H1 (cell line): ENCODE measurements at regions not wholly inside any gene's neighbourhood (a gene's known extent, or its start where the extent isn't known, plus 50 kb on each side); places are given as distances from the start of the nearest gene placed in this dataset.

Experiments used
- CTCF ChIA-PET: fragments of 300-600 bp; sonication (Branson Sonifier 250); formaldehyde crosslinking; loops from one replicate; lab custom pipeline; 2021; ENCODE audit not compliant: partially characterized antibody; lab: Charles Lee
- POLR2A ChIA-PET: fragments of 300-600 bp; sonication (Branson Sonifier 250); formaldehyde crosslinking; loops from one replicate; lab custom pipeline; 2021; ENCODE audit warnings: inconsistent platforms; ENCODE audit not compliant: partially characterized antibody; lab: Charles Lee
- DNase-seq, 2 experiments: peaks; one replicate each; pipeline versions ENCODE4 v3.0.0 to v3.0.0-alpha.2; 2010 to 2022; ENCODE audit warnings: low spot score in 2 of 2, low read depth in 1 of 2, mixed read lengths in 1 of 2
- FAIRE-seq: peaks from 2 replicates; lab custom pipeline; 2011; peaks lifted over from hg19 to GRCh38; lab: Jason Lieb, UNC
- H2AFZ ChIP-seq: 2 replicates; pipeline ENCODE4 v1.8.1; 2012; ENCODE audit warnings: low read length, inconsistent platforms
- H2AK5ac ChIP-seq: 2 replicates; pipeline ENCODE4 v1.6.1; 2013; ENCODE audit warnings: low read depth, low read length
- H2BK120ac ChIP-seq: replicated peaks from 2 replicates; pipeline ENCODE3; 2013; ENCODE audit warnings: low read depth, low read length, inconsistent platforms
- H2BK12ac ChIP-seq: 2 replicates; pipeline ENCODE4 v1.6.1; 2013; ENCODE audit warnings: low read depth, low read length
- H2BK15ac ChIP-seq: 2 replicates; pipeline ENCODE4 v1.6.1; 2013; ENCODE audit warnings: low read length
- H2BK20ac ChIP-seq: 2 replicates; pipeline ENCODE4 v1.6.1; 2013; ENCODE audit warnings: low read length
- H2BK5ac ChIP-seq: 2 replicates; pipeline ENCODE4 v1.6.1; 2013; ENCODE audit warnings: low read depth, low read length
- H3K14ac ChIP-seq: 2 replicates; pipeline ENCODE4 v1.6.1; 2013; ENCODE audit warnings: inconsistent platforms; ENCODE audit not compliant: insufficient read length
- H3K18ac ChIP-seq: 2 replicates; pipeline ENCODE4 v1.6.1; 2013; ENCODE audit warnings: low read length; ENCODE audit errors: extremely low read depth
- H3K23ac ChIP-seq: 2 replicates; pipeline ENCODE4 v1.6.1; 2013; ENCODE audit warnings: inconsistent platforms; ENCODE audit not compliant: insufficient read length
- H3K23me2 ChIP-seq: 2 replicates; pipeline ENCODE4 v1.6.1; 2013; ENCODE audit warnings: low read depth, low read length
- H3K27ac ChIP-seq: 2 replicates; pipeline ENCODE4 v1.6.1; 2011; ENCODE audit warnings: low read depth, low read length, inconsistent platforms
- H3K27me3 ChIP-seq, 4 experiments: replicated peaks in 1 of 4; 1 replicate in 1 of 4; 2 replicates in 3 of 4; pipeline versions ENCODE4 v1.6.1 to v1.8.1; 2011 to 2013; ENCODE audit warnings: low read length in 3 of 4, mild to moderate bottlenecking in 3 of 4, inconsistent platforms in 2 of 4, mixed read lengths in 2 of 4, moderate library complexity in 1 of 4; ENCODE audit not compliant: control insufficient read depth in 3 of 4, insufficient read depth in 3 of 4; ENCODE audit errors: extremely low read depth in 1 of 4
- H3K36me3 ChIP-seq, 4 experiments: 2 replicates each; pipeline versions ENCODE4 v1.6.1 to v1.8.1; 2011 to 2013; ENCODE audit warnings: mild to moderate bottlenecking in 4 of 4, low read length in 3 of 4, moderate library complexity in 2 of 4, control low read depth in 1 of 4, inconsistent platforms in 1 of 4; ENCODE audit not compliant: insufficient read depth in 4 of 4, control insufficient read depth in 2 of 4
- H3K4ac ChIP-seq: replicated peaks from 2 replicates; pipeline ENCODE3; 2013; ENCODE audit warnings: low read length, low read depth, mixed read lengths, inconsistent platforms; ENCODE audit not compliant: insufficient read length
- H3K4me1 ChIP-seq, 4 experiments: replicated peaks in 1 of 4; 1 replicate in 1 of 4; 2 replicates in 3 of 4; pipeline versions ENCODE4 v1.6.1 to v1.8.1; 2011 to 2013; ENCODE audit warnings: low read length in 3 of 4, inconsistent platforms in 2 of 4, mixed read lengths in 1 of 4; ENCODE audit not compliant: insufficient read depth in 4 of 4, control insufficient read depth in 3 of 4
- H3K4me2 ChIP-seq, 2 experiments: 2 replicates each; pipeline versions ENCODE4 v1.6.1 to v1.8.1; 2011 to 2013; ENCODE audit warnings: low read depth in 2 of 2, low read length in 2 of 2, control low read depth in 1 of 2, inconsistent platforms in 1 of 2, mild to moderate bottlenecking in 1 of 2; ENCODE audit not compliant: insufficient read depth in 1 of 2
- H3K4me3 ChIP-seq, 4 experiments: fragments of 200-600, 300-600 bp in 1 of 4; sonication (generic), shearing (Covaris generic), sonication (Bioruptor Twin) in 1 of 4; 2 replicates each; pipeline versions ENCODE4 v1.5.1 to v1.8.1; 2011 to 2016; ENCODE audit warnings: low read length in 4 of 4, low read depth in 3 of 4, control low read depth in 2 of 4, inconsistent platforms in 2 of 4, mild to moderate bottlenecking in 2 of 4, mixed read lengths in 1 of 4, moderate library complexity in 1 of 4; ENCODE audit not compliant: insufficient read depth in 2 of 4; ENCODE audit errors: extremely low read depth in 1 of 4
- H3K56ac ChIP-seq: replicated peaks from 2 replicates; pipeline ENCODE3; 2013; ENCODE audit warnings: low read depth, mild to moderate bottlenecking, mixed read lengths, low read length, inconsistent platforms; ENCODE audit not compliant: insufficient read length
- H3K79me1 ChIP-seq: 2 replicates; pipeline ENCODE4 v1.6.1; 2013; ENCODE audit warnings: low read depth, low read length, control low read depth
- H3K79me2 ChIP-seq, 2 experiments: 2 replicates each; pipeline versions ENCODE4 v1.6.1 to v1.8.1; 2012 to 2013; ENCODE audit warnings: low read length in 2 of 2, mild to moderate bottlenecking in 2 of 2, inconsistent platforms in 1 of 2; ENCODE audit not compliant: insufficient read depth in 2 of 2, control insufficient read depth in 1 of 2
- H3K9ac ChIP-seq, 4 experiments: replicated peaks in 1 of 4; 1 replicate in 1 of 4; 2 replicates in 3 of 4; pipeline versions ENCODE4 v1.6.1 to v1.8.1; 2011 to 2013; ENCODE audit warnings: low read depth in 3 of 4, low read length in 3 of 4, control low read depth in 2 of 4, mild to moderate bottlenecking in 2 of 4, moderate library complexity in 2 of 4, inconsistent platforms in 1 of 4; ENCODE audit errors: extremely low read depth in 1 of 4
- H3K9me3 ChIP-seq, 2 experiments: 2 replicates each; pipeline versions ENCODE4 v1.6.1 to v1.8.1; 2012 to 2013; ENCODE audit warnings: mild to moderate bottlenecking in 2 of 2, moderate library complexity in 2 of 2, control low read depth in 1 of 2, inconsistent platforms in 1 of 2, low read depth in 1 of 2, low read length in 1 of 2, mixed read lengths in 1 of 2; ENCODE audit not compliant: insufficient read depth in 2 of 2
- H4K20me1 ChIP-seq, 2 experiments: replicated peaks in 1 of 2; 2 replicates each; pipeline versions ENCODE3 to v1.8.1; 2011 to 2013; ENCODE audit warnings: inconsistent platforms in 2 of 2, low read length in 2 of 2, mild to moderate bottlenecking in 1 of 2; ENCODE audit not compliant: insufficient read depth in 2 of 2, control insufficient read depth in 1 of 2
- H4K5ac ChIP-seq: 2 replicates; pipeline ENCODE4 v1.6.1; 2013; ENCODE audit warnings: low read length, low read depth, mixed read lengths, inconsistent platforms; ENCODE audit not compliant: insufficient read length
- H4K8ac ChIP-seq: 2 replicates; pipeline ENCODE4 v1.8.0; 2013; ENCODE audit warnings: mild to moderate bottlenecking, moderate library complexity, low read length, inconsistent platforms; ENCODE audit not compliant: insufficient read depth; ENCODE audit errors: extremely low read depth
- H4K91ac ChIP-seq: replicated peaks from 2 replicates; pipeline ENCODE3; 2013; ENCODE audit warnings: low read length, mixed read lengths, inconsistent platforms; ENCODE audit not compliant: insufficient read length
- POU5F1 ChIP-seq: IDR thresholded peaks from 2 replicates; pipeline ENCODE4 v1.6.1; 2011; ENCODE audit warnings: low read depth, mild to moderate bottlenecking, low read length, moderate library complexity
- RBBP5 ChIP-seq: IDR thresholded peaks from 2 replicates; pipeline ENCODE4 v1.7.1; 2012; ENCODE audit warnings: low read depth, mild to moderate bottlenecking, inconsistent platforms, low read length, moderate library complexity, borderline replicate concordance
- WGBS, 2 experiments: shearing (Covaris generic) in 1 of 2; methylation state at CpG; one replicate each; pipeline versions ENCODE4 v1.1.6 to v1.1.7; 2013 to 2015; ENCODE audit warnings: low lambda C conversion rate in 2 of 2, mixed read lengths in 2 of 2, inconsistent platforms in 1 of 2, low coverage in 1 of 2, missing lambda C conversion rate in 1 of 2; ENCODE audit not compliant: insufficient replicate concordance in 2 of 2, insufficient coverage in 1 of 2, insufficient read length in 1 of 2; ENCODE audit errors: extremely low coverage in 1 of 2, missing lambda C conversion rate in 1 of 2; 5-methylcytosine and 5-hydroxymethylcytosine counted together

DNA sequence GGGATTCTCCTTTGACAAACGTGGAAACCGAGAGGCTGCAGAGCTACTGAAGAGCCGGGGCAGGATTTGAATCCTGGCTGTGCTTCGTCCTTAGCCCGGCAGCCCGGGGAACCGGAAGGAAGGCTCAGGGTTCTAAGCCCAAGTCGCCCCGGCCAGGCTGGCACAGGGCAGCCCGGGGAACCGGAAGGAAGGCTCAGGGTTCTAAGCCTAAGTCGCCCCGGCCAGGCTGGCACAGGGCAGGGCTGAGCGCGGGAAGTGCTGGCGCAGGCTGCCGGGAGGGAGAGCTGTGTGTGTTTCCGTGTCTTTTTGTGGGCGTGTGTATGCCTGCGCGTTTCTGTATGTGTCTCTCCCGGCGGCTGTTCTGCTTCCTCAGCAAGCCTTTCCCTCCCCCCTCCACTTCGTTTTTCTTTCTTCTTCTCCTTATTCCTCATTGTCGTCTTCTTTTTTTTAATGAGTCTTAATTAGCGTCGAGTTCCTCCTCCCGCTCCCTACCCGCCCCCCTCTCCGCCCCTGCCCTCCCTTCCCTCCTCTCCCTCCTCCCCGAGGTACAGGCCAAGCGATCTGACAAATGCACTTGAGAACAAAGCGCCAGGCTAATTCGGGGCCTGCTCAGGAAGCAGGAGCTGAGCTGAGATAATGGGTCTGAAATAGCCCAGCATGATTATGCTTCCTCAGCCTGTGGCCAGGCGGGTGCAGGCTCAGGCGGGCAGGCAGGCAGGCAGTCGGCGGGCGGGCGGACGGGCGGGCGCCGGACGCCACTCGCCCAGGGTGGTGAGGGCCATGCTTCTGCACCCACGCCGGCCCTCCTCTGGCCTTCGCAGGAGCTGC is 65.9 kb downstream of the EFNB1 start:
- CTCF ChIA-PET, result interaction anchor here (0.6 to 2.7 kb wide), 11 partner anchors 10 to 328 kb away, joined by 3 to 8 read pairs (median 4); partner anchors contain the start of gene EFNB1
- H3K79me2 ChIP-seq, result no peaks in the 10 kb centered on the region
- POLR2A ChIA-PET, result interaction anchor here (0.9 to 1.6 kb wide), 2 partner anchors 14 to 64 kb away, joined by 3 read pairs; no protein-coding TSS in a partner anchor
- no peaks in the 10 kb centered on the region for H3K36me3 ChIP-seq
- no peaks in the 10 kb centered on the region; the same call in 1 of the 2 replicates for H3K23me2 ChIP-seq
- no peak overlapping the region for H2BK120ac ChIP-seq
- H3K9ac ChIP-seq, result no peak overlapping the region
- H3K23ac ChIP-seq, result no peak overlapping the region
- no peak overlapping the region; the same call in 1 of the 2 replicates for H2AFZ ChIP-seq
- H3K4me2 ChIP-seq, result peak overlapping the region; percentile 49 to 60
- no peak overlapping the region for H2BK5ac ChIP-seq
- H3K9me3 ChIP-seq, result no peaks in the 10 kb centered on the region
- no peak overlapping the region for H3K4ac ChIP-seq
- DNase-seq (no peak), FAIRE-seq (no peak)
- H2BK12ac ChIP-seq, result no peak overlapping the region
- peaks cover 0 to 14% (median 7%) of the 10 kb centered on the region in 4 experiments; a peak in 6 of 7 replicates for H3K4me1 ChIP-seq
- no peak overlapping the region for H2AK5ac ChIP-seq
- no peak overlapping the region for H2BK15ac ChIP-seq
- no CpG with 5 or more reads among the region's 49 CpGs for WGBS, 2 experiments
- peak overlapping the region; percentile 78 for H3K18ac ChIP-seq
- no peaks in the 10 kb centered on the region for H3K79me1 ChIP-seq
- no peak overlapping the region; the same call in 1 of the 2 replicates for H4K8ac ChIP-seq
- H4K5ac ChIP-seq, result no peak overlapping the region
- peak overlapping the region in 2 of 4 experiments; percentile 3 to 49; a peak in 4 of 8 replicates for H3K4me3 ChIP-seq
- no peak overlapping the region for H3K14ac ChIP-seq
- H3K27ac ChIP-seq, result no peak overlapping the region
- H3K27me3 ChIP-seq, result peaks cover 2 to 20% (median 16%) of the 10 kb centered on the region in 4 experiments; a peak in 5 of 7 replicates
- H3K56ac ChIP-seq, result no peak overlapping the region
- no peak overlapping the region for H4K91ac ChIP-seq
- peak overlapping the region; percentile 61; the same call in 1 of the 2 replicates for H2BK20ac ChIP-seq
- H4K20me1 ChIP-seq, result no peaks in the 10 kb centered on the region
- no peak for TF ChIP-seq RBBP5
- no peak for TF ChIP-seq POU5F1
